ENCODE measurements at regions not wholly inside any gene's neighbourhood (a gene's known extent, or its start where the extent isn't known, plus 50 kb on each side); places are given as distances from the start of the nearest gene placed in this dataset.

GRCh38 chr16:50422926-50423325 lies 54.1 kb upstream of the BRD7 start (continued):
- TF ChIP-seq ELK1 (IDR thresholded peaks at IDR 0.05; ENCODE audit: low read depth, low read length): no peak

- FAIRE-seq (no peak), DNase-seq (ENCODE audit: low read depth, low spot score) (no peak), ATAC-seq (no peak)
- ChIA-PET SMC1A (ENCODE audit: uncharacterized antibody, unreplicated experiment) (interaction anchor here (0.6 kb wide), 1 partner anchor 13 kb away, joined by 3 read pairs; no protein-coding TSS in a partner anchor), RAD21 (ENCODE audit: unreplicated experiment) (no interaction called here), POLR2A (no interaction called here), CTCF (no interaction called here)
- no peaks in the 10 kb centered on the region for H4K20me1 ChIP-seq (ENCODE audit: control insufficient read depth, insufficient read depth)
- BruUV-seq (replicated peaks): no TSS peak
- intact Hi-C loops (cut with micrococcal nuclease; ENCODE audit: unreplicated experiment) (no loop called here), in situ Hi-C loops (cut with MboI) (no loop called here)
- H3K36me3 ChIP-seq (ENCODE audit: control insufficient read depth in 2 of 2, insufficient read depth in 2 of 2, low read length in 1 of 2): no peaks in the 10 kb centered on the region
- no peak overlapping the region for H3K9ac ChIP-seq (ENCODE audit: control insufficient read depth, insufficient read depth, low read length)
- H3K4me3 ChIP-seq: no peak overlapping the region
- H3K27me3 ChIP-seq (replicated peaks in 1 of 2; ENCODE audit: control insufficient read depth in 2 of 2, insufficient read depth in 2 of 2, low read length in 1 of 2): no peaks in the 10 kb centered on the region
- H3K9me3 ChIP-seq (replicated peaks; ENCODE audit: control insufficient read depth, insufficient read depth, low read length): peaks cover 3% of the 10 kb centered on the region; the same call in 2 of the 3 replicates
- no peak overlapping the region for H3K27ac ChIP-seq (ENCODE audit: control insufficient read depth, insufficient read depth)
- no peak overlapping the region for H2AFZ ChIP-seq (ENCODE audit: control insufficient read depth, low read depth, low read length)
- no peaks in the 10 kb centered on the region for H3K79me2 ChIP-seq (ENCODE audit: control insufficient read depth, insufficient read depth, low read length)
- H3K4me2 ChIP-seq (ENCODE audit: control insufficient read depth, insufficient read depth): no peak overlapping the region
- no peaks in the 10 kb centered on the region for H3K4me1 ChIP-seq (ENCODE audit: control insufficient read depth, insufficient read depth, low read length)
- TF ChIP-seq JUND (IDR thresholded peaks at IDR 0.05; ENCODE audit: low read depth, low read length): no peak
- no peak for TF ChIP-seq LARP7 (IDR thresholded peaks at IDR 0.05)
- TF ChIP-seq HSF1 (IDR thresholded peaks at IDR 0.05; ENCODE audit: low read depth, low read length): no peak
- TF ChIP-seq CBFB (IDR thresholded peaks at IDR 0.05; ENCODE audit: low read depth): no peak
- no peak for TF ChIP-seq IKZF1 (conservative IDR thresholded peaks at IDR 0.05)
- no peak for TF ChIP-seq ZNF384 (IDR thresholded peaks at IDR 0.05; ENCODE audit: borderline replicate concordance, low read depth, low read length)
- TF ChIP-seq RFX5 (IDR thresholded peaks at IDR 0.05; ENCODE audit: low read depth, low read length): no peak
- TF ChIP-seq CEBPB (IDR thresholded peaks at IDR 0.05; ENCODE audit: borderline replicate concordance in 1 of 2, low read depth in 2 of 2, low read length in 2 of 2): no peak
- TF ChIP-seq ATF3 (IDR thresholded peaks at IDR 0.05; ENCODE audit: borderline replicate concordance, extremely low read depth, low read depth, low read length): no peak
- no peak for TF ChIP-seq BCL11A (IDR thresholded peaks at IDR 0.05; ENCODE audit: low read depth, low read length)
- no peak for TF ChIP-seq RAD21 (IDR thresholded peaks at IDR 0.05; ENCODE audit: insufficient read depth, low read depth, low read length)
- TF ChIP-seq MAX (IDR thresholded peaks at IDR 0.05; ENCODE audit: low read depth, low read length): no peak
- TF ChIP-seq ELK1 (IDR thresholded peaks at IDR 0.05; ENCODE audit: low read depth, low read length): no peak
- no peak for TF ChIP-seq RUNX3 (IDR thresholded peaks at IDR 0.05; ENCODE audit: low read length)
- no peak for TF ChIP-seq NRF1 (conservative IDR thresholded peaks at IDR 0.05; ENCODE audit: low read depth, low read length)
- no peak for TF ChIP-seq RAD51 (IDR thresholded peaks at IDR 0.05)
- TF ChIP-seq NKRF (conservative IDR thresholded peaks at IDR 0.05): no peak
- TF ChIP-seq SPI1 (IDR thresholded peaks at IDR 0.05; ENCODE audit: borderline replicate concordance, insufficient read depth, low read depth, low read length): no peak
Observed at GRCh38 chr16:50419116-50419515, 50.3 kb upstream of the BRD7 start.
